CD14-positive monocyte (primary cell): ENCODE measurements at regions not wholly inside any gene's neighbourhood (a gene's known extent, or its start where the extent isn't known, plus 50 kb on each side); places are given as distances from the start of the nearest gene placed in this dataset.

Experiments used
- DNase-seq, 3 donors: peaks; one replicate each; pipeline ENCODE4 v3.0.0-alpha.2; 2011 to 2022
- H2AFZ ChIP-seq: 2 replicates; pipeline ENCODE4 v1.6.0; 2012; ENCODE audit warnings: mild to moderate bottlenecking, low read depth, low read length, inconsistent platforms; ENCODE audit not compliant: insufficient read depth, poor library complexity, severe bottlenecking
- H3K27ac ChIP-seq, 2 donors: 1 replicate in 1 of 2; 2 replicates in 1 of 2; pipeline ENCODE4 v1.5.1; 2012 to 2013; ENCODE audit warnings: low read length in 2 of 2, control low read depth in 1 of 2, inconsistent platforms in 1 of 2, low read depth in 1 of 2, mild to moderate bottlenecking in 1 of 2
- H3K27me3 ChIP-seq, 2 donors: one replicate each; pipeline versions ENCODE4 v1.6.0 to v1.6.1; 2011 to 2013; ENCODE audit warnings: low read length in 2 of 2; ENCODE audit not compliant: control insufficient read depth in 2 of 2, insufficient read depth in 2 of 2
- H3K36me3 ChIP-seq, 2 donors: replicated peaks in 1 of 2; 1 replicate in 1 of 2; 2 replicates in 1 of 2; pipeline versions ENCODE4 v1.5.1 to v1.6.1; 2012 to 2013; ENCODE audit warnings: low read length in 2 of 2, control low read depth in 1 of 2, inconsistent platforms in 1 of 2, mild to moderate bottlenecking in 1 of 2; ENCODE audit not compliant: insufficient read depth in 2 of 2, control insufficient read depth in 1 of 2
- H3K4me1 ChIP-seq, 2 donors: 1 replicate in 1 of 2; 2 replicates in 1 of 2; pipeline versions ENCODE4 v1.5.1 to v1.6.1; 2012 to 2013; ENCODE audit warnings: low read length in 2 of 2, control low read depth in 1 of 2, inconsistent platforms in 1 of 2, mild to moderate bottlenecking in 1 of 2, moderate library complexity in 1 of 2; ENCODE audit not compliant: insufficient read depth in 2 of 2, control insufficient read depth in 1 of 2
- H3K4me2 ChIP-seq: replicated peaks from 2 replicates; pipeline ENCODE3; 2012; ENCODE audit warnings: low read length, moderate library complexity, mild to moderate bottlenecking; ENCODE audit not compliant: poor library complexity, severe bottlenecking; ENCODE audit errors: extremely low read depth
- H3K4me3 ChIP-seq, 3 experiments: fragments of 200-600 bp in 1 of 3; sonication (generic) in 1 of 3; replicated peaks in 1 of 3; 1 replicate in 2 of 3; 2 replicates in 1 of 3; pipeline ENCODE4 v1.5.1; 2011 to 2013; ENCODE audit warnings: low read length in 3 of 3, mild to moderate bottlenecking in 3 of 3, control low read depth in 2 of 3, low read depth in 2 of 3, inconsistent platforms in 1 of 3, moderate library complexity in 1 of 3
- H3K79me2 ChIP-seq: 2 replicates; pipeline ENCODE4 v1.6.0; 2012; ENCODE audit warnings: mild to moderate bottlenecking, control low read depth, inconsistent platforms, low read length, moderate library complexity; ENCODE audit not compliant: insufficient read depth
- H3K9ac ChIP-seq: 2 replicates; pipeline ENCODE4 v1.6.0; 2017; ENCODE audit warnings: low read length, mild to moderate bottlenecking; ENCODE audit not compliant: insufficient read depth, poor library complexity, severe bottlenecking
- H3K9me3 ChIP-seq, 2 donors: replicated peaks in 1 of 2; 1 replicate in 1 of 2; 2 replicates in 1 of 2; pipeline versions ENCODE4 v1.5.1 to v1.6.1; 2012 to 2013; ENCODE audit warnings: low read length in 2 of 2, control low read depth in 1 of 2; ENCODE audit not compliant: control insufficient read depth in 1 of 2, insufficient read depth in 1 of 2
- H4K20me1 ChIP-seq: 2 replicates; pipeline ENCODE4 v1.6.0; 2012; ENCODE audit warnings: mild to moderate bottlenecking, low read length, control low read depth, moderate library complexity; ENCODE audit not compliant: insufficient read depth
- H3K27ac Mint-ChIP-seq, 7 donors: one replicate each; pipeline ENCODE4 v1.8.0; 2020; ENCODE audit warnings: mild to moderate bottlenecking in 7 of 7, mixed read lengths in 7 of 7, moderate library complexity in 6 of 7, inconsistent platforms in 2 of 7
- H3K27me3 Mint-ChIP-seq, 3 donors: one replicate each; pipeline ENCODE4 v1.8.0; 2021 to 2022; ENCODE audit warnings: low read depth in 3 of 3, mild to moderate bottlenecking in 3 of 3, mixed read lengths in 3 of 3, moderate library complexity in 3 of 3, inconsistent platforms in 1 of 3
- H3K36me3 Mint-ChIP-seq, 2 donors: one replicate each; pipeline ENCODE4 v1.8.0; 2020; ENCODE audit warnings: mixed read lengths in 2 of 2, inconsistent platforms in 1 of 2, mild to moderate bottlenecking in 1 of 2
- H3K4me1 Mint-ChIP-seq: one replicate; pipeline ENCODE4 v1.8.0; 2020; ENCODE audit warnings: mild to moderate bottlenecking, mixed read lengths
- H3K4me3 Mint-ChIP-seq, 2 donors: one replicate each; pipeline ENCODE4 v1.8.0; 2020; ENCODE audit warnings: mild to moderate bottlenecking in 2 of 2, mixed read lengths in 2 of 2, moderate library complexity in 1 of 2
- H3K9me3 Mint-ChIP-seq, 7 donors: one replicate each; pipeline ENCODE4 v1.8.0; 2020 to 2022; ENCODE audit warnings: mixed read lengths in 7 of 7, mild to moderate bottlenecking in 6 of 7, moderate library complexity in 6 of 7, inconsistent platforms in 2 of 7
- CTCF ChIP-seq: fragments of 200-600 bp; IDR thresholded peaks from one replicate; pipeline ENCODE4 v1.8.0; 2022; ENCODE audit warnings: antibody characterized with exemption, mild to moderate bottlenecking
- WGBS: methylation state at CpG from one replicate; pipeline ENCODE4 v1.1.5; 2013; ENCODE audit warnings: missing lambda C conversion rate; ENCODE audit not compliant: insufficient coverage; 5-methylcytosine and 5-hydroxymethylcytosine counted together
- intact Hi-C, 2 donors: fragments of 100-400 bp; cut with micrococcal nuclease; formaldehyde crosslinking; loops; one replicate each; pipeline versions ENCODE4 v1.15.0 to v1.15.1; 2023

GRCh38 chr2:175662335-175662734 lies 339.7 kb downstream of the LNPK start:
- no CpG with 5 or more reads among the region's 1 CpG for WGBS
- peaks cover 0 to 2% (median 0%) of the 10 kb centered on the region in 3 donors for H3K27me3 Mint-ChIP-seq
- H3K27ac Mint-ChIP-seq, result no peak overlapping the region

GRCh38 chr2:175648577-175649063 lies 353.4 kb downstream of the LNPK start:
- Histone ChIP-seq H3K4me3 (no peak overlapping the region), H4K20me1 (no peaks in the 10 kb centered on the region), H3K27ac (no peak overlapping the region), H3K36me3 (no peaks in the 10 kb centered on the region), H3K27me3 (no peaks in the 10 kb centered on the region), H3K4me2 (no peak overlapping the region), H3K9me3 (peaks cover 15 to 16% of the 10 kb centered on the region in 2 donors), H3K9ac (no peak overlapping the region), H3K4me1 (no peaks in the 10 kb centered on the region), H3K79me2 (no peaks in the 10 kb centered on the region), H2AFZ (no peak overlapping the region)
- peaks cover 0 to 3% (median 0%) of the 10 kb centered on the region in 3 donors for H3K27me3 Mint-ChIP-seq
- H3K27ac Mint-ChIP-seq, result no peak overlapping the region
- no peak overlapping the region for H3K4me3 Mint-ChIP-seq
- intact Hi-C loops, result no loop called here
- WGBS, result no CpG with 5 or more reads among the region's 1 CpG
- no peak for TF ChIP-seq CTCF
- no peaks in the 10 kb centered on the region for H3K36me3 Mint-ChIP-seq
- H3K9me3 Mint-ChIP-seq, result peaks cover 4 to 18% (median 9%) of the 10 kb centered on the region in 7 donors
- DNase-seq, result no peak
- no peaks in the 10 kb centered on the region for H3K4me1 Mint-ChIP-seq

More at GRCh38 chr2:175662335-175662734, 339.7 kb downstream of the LNPK start:
- Histone ChIP-seq H3K79me2 (no peaks in the 10 kb centered on the region), H3K4me2 (no peak overlapping the region), H2AFZ (no peak overlapping the region), H3K4me3 (no peak overlapping the region), H3K27me3 (no peaks in the 10 kb centered on the region), H3K4me1 (no peaks in the 10 kb centered on the region), H3K27ac (no peak overlapping the region), H3K9me3 (no peaks in the 10 kb centered on the region), H3K36me3 (no peaks in the 10 kb centered on the region), H4K20me1 (no peaks in the 10 kb centered on the region), H3K9ac (no peak overlapping the region)
- DNase-seq, result no peak
- H3K4me1 Mint-ChIP-seq, result no peaks in the 10 kb centered on the region
- H3K9me3 Mint-ChIP-seq, result peaks cover 0 to 6% (median 0%) of the 10 kb centered on the region in 7 donors
- H3K36me3 Mint-ChIP-seq, result no peaks in the 10 kb centered on the region
- no peak for TF ChIP-seq CTCF
- no peak overlapping the region for H3K4me3 Mint-ChIP-seq
- intact Hi-C loops, result no loop called here
